ENCODE measurements at regions not wholly inside any gene's neighbourhood (a gene's known extent, or its start where the extent isn't known, plus 50 kb on each side); places are given as distances from the start of the nearest gene placed in this dataset.
"Not testable (repeated sequence)": the region's sequence is repeated elsewhere in the genome, so short reads cannot be mapped to it uniquely, and the experiment has no call there.

DNA sequence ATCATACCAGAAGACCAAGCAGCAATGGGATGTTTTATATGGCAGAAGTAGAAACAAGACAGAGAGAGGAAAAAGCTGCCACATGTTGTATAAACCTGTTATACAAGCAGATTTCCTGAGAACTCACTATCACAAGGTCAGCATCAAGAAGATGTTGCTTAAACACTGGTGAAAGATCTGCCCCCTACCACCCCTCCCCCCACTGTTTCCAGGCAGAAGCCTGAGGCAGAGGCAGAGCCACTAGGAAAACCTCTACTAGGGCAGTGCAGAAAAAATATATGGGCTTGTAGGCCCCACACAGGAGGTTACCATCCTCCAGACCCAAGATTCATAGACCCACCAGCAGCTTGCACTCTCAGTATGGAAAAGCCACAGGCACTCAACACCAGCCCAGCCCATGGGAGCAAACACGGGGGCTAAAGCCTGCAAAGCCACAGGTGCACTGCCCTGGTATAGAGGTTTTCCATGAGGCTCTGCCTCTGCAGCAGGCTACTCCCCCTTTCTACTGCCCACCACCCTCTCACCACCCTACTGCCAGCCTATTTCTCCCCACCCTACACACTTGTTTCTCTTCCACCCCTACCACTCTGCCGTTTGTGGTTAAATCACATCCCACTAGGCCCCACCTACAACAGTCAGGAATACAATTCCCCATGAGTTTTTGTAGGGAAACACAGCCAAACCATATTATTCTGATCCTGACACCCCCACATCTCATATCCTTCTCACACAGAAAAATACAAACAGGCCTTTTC is 274.2 kb downstream of the POTED start:
- H3K36me3 ChIP-seq (ENCODE audit: control insufficient read depth, insufficient read depth, low read length); DNase-seq (ENCODE audit: extremely low read depth, insufficient read length); H3K27me3 ChIP-seq (replicated peaks; ENCODE audit: control insufficient read depth, insufficient read depth, low read length); H3K4me3 ChIP-seq (replicated peaks; ENCODE audit: low read depth, low read length): not testable (repeated sequence)

DNA sequence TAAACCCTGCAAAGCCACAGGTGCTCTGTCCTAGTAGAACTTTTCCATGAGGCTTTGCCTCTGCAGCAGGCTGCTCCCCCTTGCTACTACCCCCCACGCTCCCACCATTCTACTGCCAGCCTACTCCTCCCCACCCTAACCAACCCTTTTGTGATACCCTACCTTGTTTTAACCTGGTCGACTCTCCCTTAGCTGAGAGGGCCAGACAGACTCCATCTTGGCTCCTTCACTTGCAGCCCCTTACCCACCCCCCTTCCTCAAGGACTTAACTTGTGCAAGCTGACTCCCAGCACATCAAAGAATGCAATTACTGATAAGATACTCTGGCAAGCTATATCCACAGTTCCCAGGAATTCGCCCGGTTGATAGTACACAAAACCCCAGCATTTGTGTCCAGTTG is 267.9 kb downstream of the POTED start:
- H3K27me3 ChIP-seq (replicated peaks; ENCODE audit: control insufficient read depth, insufficient read depth, low read length); DNase-seq (ENCODE audit: extremely low read depth, insufficient read length); H3K4me3 ChIP-seq (replicated peaks; ENCODE audit: low read depth, low read length); H3K36me3 ChIP-seq (ENCODE audit: control insufficient read depth, insufficient read depth, low read length): not testable (repeated sequence)

DNA sequence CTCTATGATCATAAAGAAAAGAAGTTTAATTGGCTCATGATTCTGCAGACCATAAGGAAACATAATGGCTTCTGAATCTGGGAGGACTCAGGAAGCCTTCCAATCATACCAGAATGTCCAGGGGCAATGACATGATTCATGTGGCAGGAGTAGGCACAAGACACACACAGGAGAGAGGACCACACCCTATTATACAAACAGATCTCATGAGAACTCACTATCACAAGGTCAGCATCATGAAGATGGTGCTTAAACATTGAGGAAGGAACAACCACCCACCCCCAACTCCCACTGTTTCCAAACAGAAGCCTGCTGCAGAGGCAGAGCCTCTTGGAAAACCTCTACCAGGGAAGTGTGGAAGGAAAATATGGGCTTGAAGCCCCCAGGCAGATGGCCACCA is 267.4 kb downstream of the POTED start:
- H3K27me3 ChIP-seq (replicated peaks; ENCODE audit: control insufficient read depth, insufficient read depth, low read length); H3K36me3 ChIP-seq (ENCODE audit: control insufficient read depth, insufficient read depth, low read length); DNase-seq (ENCODE audit: extremely low read depth, insufficient read length); H3K4me3 ChIP-seq (replicated peaks; ENCODE audit: low read depth, low read length): not testable (repeated sequence)

DNA sequence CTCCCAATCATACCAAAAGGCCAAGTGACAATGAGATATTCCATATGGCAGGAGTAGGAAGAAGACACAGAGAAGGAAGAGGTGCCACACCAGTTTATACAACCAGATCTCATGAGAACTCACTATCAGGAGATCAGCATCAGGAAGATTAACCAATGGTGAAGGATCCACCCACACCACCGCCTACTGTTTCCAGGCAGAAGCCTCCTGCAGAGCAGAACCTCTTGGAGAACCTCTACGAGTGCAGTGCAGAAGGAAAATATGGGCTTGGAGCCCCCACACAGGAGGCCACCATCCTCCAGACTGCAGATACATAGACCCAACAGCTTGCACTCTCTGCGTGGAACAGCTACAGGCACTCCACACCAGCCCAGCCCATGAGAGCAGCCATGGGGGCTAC is 264.4 kb downstream of the POTED start:
- not testable (repeated sequence) for H3K27me3 ChIP-seq (replicated peaks; ENCODE audit: control insufficient read depth, insufficient read depth, low read length); DNase-seq (ENCODE audit: extremely low read depth, insufficient read length); H3K4me3 ChIP-seq (replicated peaks; ENCODE audit: low read depth, low read length); H3K36me3 ChIP-seq (ENCODE audit: control insufficient read depth, insufficient read depth, low read length)

DNA sequence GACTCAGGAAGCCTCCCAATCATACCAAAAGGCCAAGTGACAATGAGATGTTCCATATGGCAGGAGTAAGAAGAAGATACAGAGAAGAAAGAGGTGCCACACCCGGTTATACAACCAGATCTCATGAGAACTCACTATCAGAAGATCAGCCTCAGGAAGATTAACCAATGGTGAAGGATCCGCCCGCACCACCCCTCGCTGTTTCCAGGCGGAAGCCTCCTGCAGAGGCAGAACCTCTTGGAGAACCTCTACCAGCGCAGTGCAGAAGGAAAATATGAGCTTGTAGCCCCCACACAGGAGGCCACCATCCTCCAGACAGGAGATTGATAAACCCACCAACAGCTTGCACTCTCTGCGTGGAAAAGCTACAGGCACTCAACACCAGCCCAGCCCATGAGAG is 245.1 kb downstream of the POTED start:
- no peak overlapping the region for H3K4me3 ChIP-seq (replicated peaks; ENCODE audit: low read depth, low read length)
- TF ChIP-seq, protein P1, sequence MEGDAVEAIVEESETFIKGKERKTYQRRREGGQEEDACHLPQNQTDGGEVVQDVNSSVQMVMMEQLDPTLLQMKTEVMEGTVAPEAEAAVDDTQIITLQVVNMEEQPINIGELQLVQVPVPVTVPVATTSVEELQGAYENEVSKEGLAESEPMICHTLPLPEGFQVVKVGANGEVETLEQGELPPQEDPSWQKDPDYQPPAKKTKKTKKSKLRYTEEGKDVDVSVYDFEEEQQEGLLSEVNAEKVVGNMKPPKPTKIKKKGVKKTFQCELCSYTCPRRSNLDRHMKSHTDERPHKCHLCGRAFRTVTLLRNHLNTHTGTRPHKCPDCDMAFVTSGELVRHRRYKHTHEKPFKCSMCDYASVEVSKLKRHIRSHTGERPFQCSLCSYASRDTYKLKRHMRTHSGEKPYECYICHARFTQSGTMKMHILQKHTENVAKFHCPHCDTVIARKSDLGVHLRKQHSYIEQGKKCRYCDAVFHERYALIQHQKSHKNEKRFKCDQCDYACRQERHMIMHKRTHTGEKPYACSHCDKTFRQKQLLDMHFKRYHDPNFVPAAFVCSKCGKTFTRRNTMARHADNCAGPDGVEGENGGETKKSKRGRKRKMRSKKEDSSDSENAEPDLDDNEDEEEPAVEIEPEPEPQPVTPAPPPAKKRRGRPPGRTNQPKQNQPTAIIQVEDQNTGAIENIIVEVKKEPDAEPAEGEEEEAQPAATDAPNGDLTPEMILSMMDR (IDR thresholded peaks at IDR 0.05; ENCODE audit: insufficient read depth, low read length, poor library complexity, severe bottlenecking): no peak
- no peaks in the 10 kb centered on the region for H3K27me3 ChIP-seq (replicated peaks; ENCODE audit: control insufficient read depth, insufficient read depth, low read length)
- no peak for DNase-seq (ENCODE audit: extremely low read depth, insufficient read length)
- H3K36me3 ChIP-seq (ENCODE audit: control insufficient read depth, insufficient read depth, low read length): no peaks in the 10 kb centered on the region

DNA sequence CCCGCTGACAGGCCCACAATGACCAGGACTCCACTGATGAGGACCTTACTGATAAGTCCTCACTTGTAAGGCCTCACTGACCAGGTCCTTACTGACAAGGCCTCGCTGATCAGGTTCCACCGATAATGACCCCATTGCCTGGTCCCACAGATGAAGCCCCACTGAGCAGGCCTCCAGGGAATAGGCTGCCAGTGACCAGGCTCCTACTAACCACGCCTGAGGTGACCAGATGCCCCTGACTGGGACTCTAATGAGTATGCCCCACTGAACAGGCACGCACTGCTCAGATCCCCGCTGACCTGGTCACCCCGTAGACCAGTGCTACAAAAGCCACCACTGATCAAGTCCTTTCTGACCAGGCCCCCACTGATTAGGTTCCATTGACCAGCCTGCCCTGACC is 241.2 kb downstream of the POTED start:
- not testable (repeated sequence) for H3K36me3 ChIP-seq (ENCODE audit: control insufficient read depth, insufficient read depth, low read length); H3K27me3 ChIP-seq (replicated peaks; ENCODE audit: control insufficient read depth, insufficient read depth, low read length); H3K4me3 ChIP-seq (replicated peaks; ENCODE audit: low read depth, low read length); DNase-seq (ENCODE audit: extremely low read depth, insufficient read length)

DNA sequence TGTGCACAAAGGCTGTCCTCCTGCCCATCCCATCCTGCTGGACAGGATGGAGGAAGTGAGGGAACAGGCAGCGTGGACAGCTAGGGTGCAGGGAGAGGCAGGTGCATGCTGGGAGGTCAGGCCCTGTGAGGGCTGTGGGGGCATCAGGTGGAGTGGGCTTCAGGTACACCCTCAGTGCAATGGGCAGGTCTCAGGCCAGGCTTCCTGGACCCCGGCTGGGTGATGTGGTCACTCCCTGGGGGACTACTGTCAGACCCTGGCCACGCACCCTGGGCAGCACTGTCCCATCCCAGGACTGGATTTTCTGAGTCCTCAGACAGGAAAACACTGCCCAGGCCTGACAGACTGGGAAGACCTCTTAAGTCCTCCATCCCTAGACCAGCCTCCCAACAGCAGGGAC is 239.9 kb downstream of the POTED start:
- H3K4me3 ChIP-seq (replicated peaks; ENCODE audit: low read depth, low read length); H3K27me3 ChIP-seq (replicated peaks; ENCODE audit: control insufficient read depth, insufficient read depth, low read length); DNase-seq (ENCODE audit: extremely low read depth, insufficient read length); H3K36me3 ChIP-seq (ENCODE audit: control insufficient read depth, insufficient read depth, low read length): not testable (repeated sequence)

DNA sequence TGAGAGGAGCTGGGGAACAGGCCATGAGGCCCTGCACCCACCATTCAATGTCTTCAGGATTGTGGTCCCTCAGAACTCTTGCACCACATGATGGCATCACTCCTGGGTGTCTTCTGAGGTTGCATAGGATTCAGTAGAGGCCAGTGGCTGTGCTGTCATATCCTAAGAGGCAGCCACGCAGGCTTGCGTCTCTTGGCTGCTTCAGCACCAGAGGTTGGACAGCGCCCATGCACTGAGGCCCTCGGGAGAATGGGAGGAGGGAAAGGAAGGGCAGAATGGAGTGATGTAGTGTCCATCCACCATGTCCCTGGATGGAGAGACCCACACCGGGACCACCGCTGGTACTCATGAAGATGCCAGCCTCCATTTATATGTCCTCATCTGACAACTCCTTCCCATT is 237.1 kb downstream of the POTED start:
- not testable (repeated sequence) for H3K36me3 ChIP-seq (ENCODE audit: control insufficient read depth, insufficient read depth, low read length); DNase-seq (ENCODE audit: extremely low read depth, insufficient read length); H3K27me3 ChIP-seq (replicated peaks; ENCODE audit: control insufficient read depth, insufficient read depth, low read length); H3K4me3 ChIP-seq (replicated peaks; ENCODE audit: low read depth, low read length)

DNA sequence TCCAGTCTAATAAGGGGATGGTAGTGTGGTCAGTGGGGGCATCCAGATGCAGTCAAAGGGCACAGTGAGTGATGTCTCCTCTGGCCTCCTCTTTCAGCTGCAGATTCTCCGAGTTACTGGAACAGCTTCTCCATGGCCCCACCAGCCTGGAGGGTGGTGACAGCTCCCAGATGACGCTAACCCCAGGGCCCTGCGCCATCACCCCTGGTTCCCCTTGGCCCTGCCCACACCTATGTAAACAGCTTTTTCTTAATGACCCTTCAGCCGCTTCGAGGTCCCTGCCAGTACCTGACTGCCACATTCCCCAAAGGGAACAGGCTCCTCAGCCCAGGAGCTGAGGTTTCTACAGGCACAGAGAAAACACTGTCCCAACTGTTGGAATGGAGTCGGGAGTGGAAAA is 235.0 kb downstream of the POTED start:
- H3K36me3 ChIP-seq (ENCODE audit: control insufficient read depth, insufficient read depth, low read length): not testable (repeated sequence)

DNA sequence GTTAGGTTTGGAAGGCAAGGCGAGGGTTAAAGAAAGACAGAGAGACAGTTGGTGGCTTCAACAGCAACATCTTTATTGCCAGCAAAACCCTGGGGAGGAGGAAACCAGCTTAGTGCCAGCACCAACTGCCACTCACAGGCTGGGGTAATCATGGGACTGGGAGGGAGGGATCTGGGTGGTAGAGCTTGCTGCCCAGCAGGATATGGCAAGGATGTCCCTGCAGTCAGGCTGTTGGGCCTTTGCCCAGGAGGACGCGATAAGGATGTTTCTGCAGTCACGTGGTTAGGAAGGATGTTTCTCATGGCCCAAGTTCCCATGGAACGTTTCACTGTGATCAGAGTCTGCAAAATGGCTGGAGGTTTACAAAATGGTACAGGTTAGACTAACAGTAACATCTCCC is 233.5 kb downstream of the POTED start:
- not testable (repeated sequence) for H3K36me3 ChIP-seq (ENCODE audit: control insufficient read depth, insufficient read depth, low read length); H3K4me3 ChIP-seq (replicated peaks; ENCODE audit: low read depth, low read length); DNase-seq (ENCODE audit: extremely low read depth, insufficient read length); H3K27me3 ChIP-seq (replicated peaks; ENCODE audit: control insufficient read depth, insufficient read depth, low read length)

More for the DNA sequence above, 235.0 kb downstream of the POTED start:
- H3K4me3 ChIP-seq (replicated peaks; ENCODE audit: low read depth, low read length); H3K27me3 ChIP-seq (replicated peaks; ENCODE audit: control insufficient read depth, insufficient read depth, low read length); DNase-seq (ENCODE audit: extremely low read depth, insufficient read length): not testable (repeated sequence)

DNA sequence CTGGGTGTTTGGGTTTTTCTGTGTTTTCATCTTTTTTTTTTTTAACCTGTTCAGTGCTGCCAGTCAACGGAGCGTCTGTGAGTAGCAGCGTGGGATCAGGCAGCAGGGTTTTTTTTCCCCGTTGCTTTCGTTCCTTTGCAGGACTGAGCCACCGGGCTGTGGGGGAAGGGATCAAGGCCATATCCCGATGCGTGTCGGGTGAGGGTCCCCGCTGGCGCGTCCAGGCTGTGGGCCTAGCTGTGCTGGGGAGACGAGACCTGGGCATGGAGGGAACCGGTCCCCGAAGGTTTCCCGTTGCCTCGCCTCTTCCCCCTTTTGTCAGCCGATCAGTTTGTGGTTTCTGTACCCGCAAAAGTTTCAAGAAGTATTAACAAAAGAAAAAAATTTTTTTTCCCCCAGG is 218.1 kb downstream of the POTED start:
- not testable (repeated sequence) for H3K27me3 ChIP-seq (replicated peaks; ENCODE audit: control insufficient read depth, insufficient read depth, low read length); H3K4me3 ChIP-seq (replicated peaks; ENCODE audit: low read depth, low read length); DNase-seq (ENCODE audit: extremely low read depth, insufficient read length); H3K36me3 ChIP-seq (ENCODE audit: control insufficient read depth, insufficient read depth, low read length)

Data from GM06990 (cell line).